GM18907 (cell line): ENCODE measurements at regions not wholly inside any gene's neighbourhood (a gene's known extent, or its start where the extent isn't known, plus 50 kb on each side); places are given as distances from the start of the nearest gene placed in this dataset.
A peak's percentile ranks its signal among the peaks of the same experiment; 100 is the strongest.
"Not testable (repeated sequence)": the region's sequence is repeated elsewhere in the genome, so short reads cannot be mapped to it uniquely, and the experiment has no call there.

Source experiments
- ATAC-seq: cut with Tn5 transposase; IDR thresholded peaks from one replicate; pipeline ENCODE4 v1.9.1; 2021; ENCODE audit warnings: mild to moderate bottlenecking, moderate library complexity; ENCODE audit not compliant: unreplicated experiment

DNA sequence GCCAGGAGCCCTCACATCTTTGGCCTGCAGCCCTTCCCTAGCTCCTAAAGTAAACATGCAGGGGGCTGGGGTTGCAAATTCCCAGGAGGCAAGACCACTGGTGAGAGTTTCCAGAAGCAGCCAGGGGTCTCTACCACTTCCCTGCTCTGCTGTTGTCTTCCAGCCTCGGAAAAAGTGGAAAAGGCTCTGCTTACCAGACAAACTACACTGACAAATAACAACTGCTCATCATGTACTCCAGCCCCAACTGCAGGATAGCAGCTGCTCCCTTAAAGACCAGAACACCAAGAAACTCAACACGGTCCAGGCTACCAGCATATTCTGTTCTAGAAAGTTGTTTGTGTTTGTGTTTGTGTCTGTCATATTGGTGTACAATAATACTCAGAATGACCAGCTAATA lies 187.5 kb upstream of the MARCKS start:
- no peak for ATAC-seq

DNA sequence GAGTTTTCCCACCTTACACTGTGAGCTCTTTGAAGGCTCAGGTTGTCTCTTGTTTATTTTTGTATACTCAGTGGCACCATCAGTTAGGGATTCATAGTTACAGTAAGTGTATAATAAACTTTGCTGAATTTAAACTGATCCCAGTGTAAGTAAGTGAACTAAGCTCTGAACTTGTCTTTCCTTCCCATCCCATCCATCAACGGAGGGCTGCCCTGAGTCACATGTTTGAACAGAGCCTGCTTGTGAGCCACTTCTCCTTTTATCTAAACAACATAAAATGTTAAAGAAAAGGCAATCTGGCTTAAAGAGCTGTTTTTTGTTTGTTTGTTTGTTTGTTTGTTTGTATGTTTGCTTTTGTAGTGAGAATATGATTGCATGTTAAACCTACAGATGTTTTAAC lies 185.7 kb upstream of the MARCKS start:
- no peak for ATAC-seq

DNA sequence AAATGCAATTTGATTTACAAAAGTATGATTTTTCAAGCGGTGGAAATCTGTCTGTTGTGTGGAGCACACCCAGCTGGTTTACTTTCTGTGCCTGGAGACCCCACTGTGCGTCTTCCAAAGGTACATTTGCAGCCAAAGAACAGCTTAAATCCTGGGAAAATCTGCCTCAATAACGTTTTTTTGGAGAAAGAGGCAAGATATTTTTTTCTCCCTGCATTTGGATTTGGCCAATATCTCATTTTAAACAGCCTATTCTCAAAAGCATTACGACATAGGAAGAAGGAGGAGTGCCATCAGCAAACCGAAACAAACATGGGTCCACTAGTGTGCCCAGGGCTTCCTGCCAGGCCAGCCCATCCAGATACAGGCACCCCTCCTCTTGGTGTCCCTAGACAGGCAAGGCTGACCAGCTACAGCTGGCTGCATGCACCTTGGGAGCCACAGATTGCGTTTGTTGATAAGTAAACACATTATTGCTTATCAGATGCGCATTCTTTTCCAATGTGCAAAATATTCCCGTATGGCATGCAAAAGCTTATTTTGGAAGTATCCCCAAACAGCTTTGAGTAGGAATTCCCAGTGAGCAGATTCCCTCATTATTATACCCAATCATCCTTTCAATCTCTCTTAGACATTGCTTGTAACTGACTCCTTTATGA lies 184.5 kb upstream of the MARCKS start:
- no peak for ATAC-seq

DNA sequence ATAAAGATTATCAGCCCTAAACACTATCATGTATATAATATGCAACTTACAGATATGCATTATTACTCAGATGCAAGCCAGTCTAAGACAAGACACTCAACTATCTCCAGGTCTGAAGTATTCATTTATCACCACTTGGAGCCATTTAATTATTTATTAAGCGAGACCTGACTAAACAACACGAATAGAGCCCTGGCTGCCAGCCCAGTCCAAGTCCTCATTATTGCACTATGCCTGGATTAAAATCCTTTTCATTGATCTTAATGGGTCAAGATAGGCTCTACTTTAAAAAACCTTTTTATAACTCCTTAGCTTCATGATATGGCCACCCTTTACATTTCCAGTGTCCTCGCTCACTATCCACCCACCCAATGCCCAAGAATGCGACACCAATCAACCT lies 183.1 kb upstream of the MARCKS start:
- ATAC-seq = no peak

DNA sequence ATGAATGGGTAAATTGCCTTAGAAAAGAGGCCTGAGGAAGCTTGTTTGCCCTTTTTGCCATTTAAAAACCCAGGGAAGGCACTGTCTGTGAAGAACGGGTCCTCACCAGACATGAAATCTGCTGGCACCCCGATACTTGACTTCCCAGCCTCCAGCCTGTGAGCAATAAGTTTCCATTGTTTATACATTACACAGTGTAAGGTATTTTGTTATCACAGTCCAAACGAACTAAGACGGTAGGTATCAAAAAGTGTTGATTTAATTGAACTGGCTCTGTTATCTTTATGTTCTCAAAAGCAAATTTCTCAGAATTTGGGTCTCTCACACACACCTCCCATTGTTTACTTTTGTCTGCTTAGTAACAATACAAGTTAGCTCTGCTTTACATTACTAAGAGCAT lies 181.1 kb upstream of the MARCKS start:
- ATAC-seq = no peak

DNA sequence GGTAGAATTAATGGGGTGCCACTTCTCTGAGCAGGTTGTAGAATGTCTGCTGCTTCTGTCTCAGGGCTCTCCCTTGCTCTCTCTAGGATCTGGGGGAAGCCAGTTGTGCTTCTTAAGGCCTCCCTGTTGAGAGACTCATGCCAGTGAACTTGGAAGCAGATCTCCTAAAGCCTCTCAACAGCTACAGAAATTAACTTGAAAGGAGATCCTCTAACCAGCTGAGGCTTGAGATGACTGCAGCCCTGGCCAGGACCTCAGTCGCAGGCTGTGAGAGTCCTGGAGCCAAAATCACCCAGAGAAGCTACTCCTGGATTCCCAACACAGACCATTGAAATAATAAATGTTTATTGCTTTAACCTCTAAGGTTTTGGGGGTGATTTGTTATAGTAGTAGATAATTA lies 180.2 kb upstream of the MARCKS start:
- ATAC-seq = no peak

DNA sequence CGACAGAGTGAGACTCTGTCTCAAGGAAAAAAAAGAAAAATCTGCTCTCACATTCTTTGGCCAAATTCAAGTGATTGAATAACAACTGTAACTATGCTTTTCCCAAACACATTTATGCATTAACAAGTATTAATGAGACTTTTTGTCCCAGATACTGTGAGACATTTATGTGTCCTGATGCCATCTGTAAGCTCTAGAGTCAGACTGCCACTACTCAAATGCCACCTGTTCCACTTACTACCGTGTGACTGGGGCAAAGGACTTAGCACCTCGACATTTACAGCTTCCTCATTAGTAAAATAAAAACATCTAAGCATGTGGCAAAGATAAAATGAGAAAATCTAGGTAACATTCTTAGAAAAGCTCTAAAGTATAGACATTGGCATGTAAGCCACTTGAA lies 178.1 kb upstream of the MARCKS start:
- ATAC-seq = no peak

DNA sequence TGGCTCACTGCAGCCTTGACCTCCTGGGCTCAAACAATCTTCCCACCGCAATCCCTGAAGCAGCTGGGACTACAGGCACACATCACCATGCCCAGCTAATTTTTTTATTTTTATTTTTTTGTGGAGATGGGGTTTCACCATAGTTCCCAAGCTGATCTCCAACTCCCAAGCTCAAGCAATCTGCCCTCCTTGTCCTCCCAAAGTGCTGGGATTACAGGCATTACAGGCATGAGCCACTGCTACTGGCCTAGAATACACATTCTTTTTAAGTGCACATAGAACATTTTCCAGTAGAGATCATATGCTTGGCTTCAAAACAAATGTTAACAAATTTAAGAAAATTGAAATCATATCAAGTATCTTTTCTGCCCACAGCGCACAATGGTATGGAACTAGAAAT lies 176.8 kb upstream of the MARCKS start:
- no peak for ATAC-seq

DNA sequence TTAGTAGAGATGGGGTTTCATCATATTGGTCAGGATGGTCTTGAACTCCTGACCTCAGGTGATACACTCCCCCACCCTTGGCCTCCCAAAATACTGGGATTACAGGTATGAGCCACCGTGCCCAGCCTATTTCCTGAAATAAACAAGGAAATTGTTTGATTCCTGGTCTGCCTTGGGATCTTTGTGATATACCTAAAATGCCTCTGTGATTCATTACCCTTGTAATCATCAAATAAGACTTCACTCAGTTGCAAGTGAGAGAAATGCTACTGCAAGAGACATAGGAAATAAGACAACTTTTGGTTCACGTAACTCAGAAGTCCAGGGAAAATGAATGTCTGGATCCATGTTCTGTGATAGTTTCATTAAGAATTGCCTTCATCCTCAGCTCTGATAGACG lies 173.2 kb upstream of the MARCKS start:
- no peak for ATAC-seq

DNA sequence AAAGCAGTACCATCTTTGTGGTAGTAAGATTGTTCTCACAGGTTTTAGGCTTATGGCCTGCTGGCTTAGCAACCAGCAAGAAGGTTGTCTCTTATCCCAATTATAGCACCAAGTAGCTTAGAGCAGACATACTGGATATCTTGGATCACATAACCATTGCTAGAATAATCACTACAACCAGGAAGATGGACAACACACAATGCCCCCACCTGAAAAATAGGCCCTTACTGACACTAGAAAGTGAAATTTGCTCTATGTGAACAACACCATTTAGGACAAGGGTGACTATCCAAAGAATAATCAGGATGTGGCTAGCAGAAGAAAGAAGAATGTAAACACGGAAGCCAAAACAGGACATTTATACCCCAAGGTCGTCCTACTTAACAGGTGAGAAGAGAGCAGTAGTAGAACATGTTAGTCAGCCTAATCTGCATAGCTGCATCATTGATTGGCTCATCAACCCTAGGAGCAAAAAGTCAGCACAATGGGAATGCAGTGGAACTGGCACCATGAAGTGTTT lies 172.7 kb upstream of the MARCKS start:
- ATAC-seq = no peak

DNA sequence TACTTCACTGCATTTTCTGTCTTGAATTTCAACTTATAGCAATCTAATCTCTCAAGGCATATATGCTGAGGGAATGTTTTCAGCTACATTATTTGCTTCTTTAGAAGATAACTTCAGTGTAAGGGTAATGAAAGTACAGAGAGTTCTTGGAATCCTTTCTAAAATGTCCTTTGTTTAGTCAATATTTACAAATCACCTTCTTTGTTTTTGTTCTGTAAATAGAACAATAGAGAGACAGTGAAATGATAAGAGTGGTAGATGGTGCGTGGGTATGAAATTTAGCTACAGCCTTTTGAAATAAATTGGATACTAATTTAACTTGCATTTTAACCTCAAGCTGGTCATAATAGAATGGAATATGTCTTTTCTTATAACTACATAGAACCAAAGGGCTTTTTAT lies 171.1 kb upstream of the MARCKS start:
- ATAC-seq = no peak

DNA sequence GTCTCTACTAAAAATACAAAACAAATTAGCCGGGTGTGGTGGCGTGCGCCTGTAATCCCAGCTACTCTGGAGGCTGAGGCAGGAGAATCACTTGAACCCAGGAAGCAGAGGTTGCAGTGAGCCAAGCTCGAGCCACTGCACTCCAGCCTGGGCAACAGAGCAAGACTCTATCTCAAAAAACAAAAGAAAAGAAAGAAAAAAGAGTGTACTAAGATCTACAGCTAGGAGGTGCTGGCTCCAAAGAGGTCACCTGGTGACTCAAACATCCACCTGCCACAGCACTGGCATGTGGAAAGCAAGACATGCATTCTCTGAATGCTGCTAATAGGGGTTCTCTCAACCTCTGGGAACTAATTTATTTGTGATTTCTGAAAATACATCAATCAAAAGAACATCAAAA lies 167.5 kb upstream of the MARCKS start:
- not testable (repeated sequence) for ATAC-seq

DNA sequence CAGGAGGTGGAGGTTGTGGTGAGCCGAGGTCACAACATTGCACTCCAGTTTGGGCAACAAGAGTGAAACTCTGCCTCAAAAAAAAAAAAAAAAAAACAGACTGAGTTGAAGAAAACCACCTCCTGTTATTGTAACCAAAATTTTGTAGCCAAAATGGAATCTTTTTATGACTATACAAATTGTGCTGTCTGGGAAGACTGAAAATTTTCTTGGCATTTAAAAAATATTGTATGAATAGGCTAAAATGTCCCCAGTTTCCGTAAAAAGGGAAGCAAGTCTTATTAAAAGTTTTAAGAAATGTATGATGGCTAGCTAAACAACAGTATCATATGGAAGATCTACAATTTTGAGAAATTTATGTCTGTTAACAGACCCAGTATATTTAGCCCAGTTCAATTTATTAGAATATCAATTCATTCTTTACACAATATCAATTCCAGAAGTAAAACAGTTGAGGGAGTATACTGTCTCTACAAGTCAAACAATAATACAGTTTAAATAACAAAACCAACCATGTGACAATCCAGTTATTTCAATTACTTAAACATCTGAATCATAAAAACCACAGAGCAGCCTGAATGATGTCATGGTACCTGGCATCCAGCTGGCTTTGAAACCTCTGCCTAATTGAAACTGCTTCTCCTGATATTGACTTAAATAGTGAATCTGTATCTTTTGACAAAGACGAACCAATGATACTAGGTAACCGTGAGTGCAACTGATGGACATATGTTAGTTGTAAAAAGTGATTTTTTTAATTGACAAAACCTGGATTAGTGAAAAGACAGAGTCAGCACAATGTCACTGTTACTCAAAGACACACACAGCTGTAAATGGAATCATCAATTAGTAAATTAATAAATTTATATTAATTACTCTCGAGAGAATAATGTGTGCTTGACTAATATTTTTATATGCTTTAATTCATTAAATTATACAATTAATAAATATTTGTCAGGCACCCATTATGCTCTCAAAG lies 166.6 kb upstream of the MARCKS start:
- peak; percentile 79 for ATAC-seq

DNA sequence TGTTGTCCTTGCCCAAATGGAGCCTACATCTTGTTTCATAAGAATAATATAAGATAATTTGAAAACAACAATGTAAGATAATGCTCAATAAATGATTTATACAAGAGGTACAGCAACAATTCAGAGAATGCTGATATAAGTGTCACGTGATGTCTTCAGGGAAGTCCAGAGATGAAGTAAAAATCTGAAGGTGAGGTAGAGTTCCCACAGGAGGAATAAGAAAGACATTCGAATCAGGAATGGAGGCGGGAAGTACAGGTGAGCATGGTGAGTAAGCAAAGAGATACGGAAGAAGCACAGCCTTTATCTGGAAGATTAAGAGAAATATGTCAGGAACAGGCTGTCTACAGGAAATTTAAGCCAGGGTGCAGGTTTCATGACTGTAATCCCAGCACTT lies 165.9 kb upstream of the MARCKS start:
- ATAC-seq = no peak

DNA sequence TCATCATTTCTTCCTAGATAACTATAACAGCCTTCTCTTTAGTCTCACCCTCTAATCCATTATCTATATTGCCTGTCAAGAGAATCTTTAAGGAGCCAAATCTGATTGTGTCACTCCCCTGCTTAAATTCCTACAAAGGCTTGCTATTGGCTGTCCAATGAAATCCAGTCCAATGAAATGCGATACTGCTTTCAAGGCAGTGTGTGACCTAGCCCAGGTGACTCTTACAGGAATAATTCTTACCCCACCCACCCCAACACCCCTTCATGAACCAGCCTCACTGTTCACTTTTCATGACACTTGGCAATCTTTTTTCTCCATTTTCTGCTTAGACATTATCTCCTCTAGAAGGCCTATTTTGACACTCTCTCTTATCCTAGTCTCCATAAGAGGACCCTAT lies 163.3 kb upstream of the MARCKS start:
- ATAC-seq = no peak

DNA sequence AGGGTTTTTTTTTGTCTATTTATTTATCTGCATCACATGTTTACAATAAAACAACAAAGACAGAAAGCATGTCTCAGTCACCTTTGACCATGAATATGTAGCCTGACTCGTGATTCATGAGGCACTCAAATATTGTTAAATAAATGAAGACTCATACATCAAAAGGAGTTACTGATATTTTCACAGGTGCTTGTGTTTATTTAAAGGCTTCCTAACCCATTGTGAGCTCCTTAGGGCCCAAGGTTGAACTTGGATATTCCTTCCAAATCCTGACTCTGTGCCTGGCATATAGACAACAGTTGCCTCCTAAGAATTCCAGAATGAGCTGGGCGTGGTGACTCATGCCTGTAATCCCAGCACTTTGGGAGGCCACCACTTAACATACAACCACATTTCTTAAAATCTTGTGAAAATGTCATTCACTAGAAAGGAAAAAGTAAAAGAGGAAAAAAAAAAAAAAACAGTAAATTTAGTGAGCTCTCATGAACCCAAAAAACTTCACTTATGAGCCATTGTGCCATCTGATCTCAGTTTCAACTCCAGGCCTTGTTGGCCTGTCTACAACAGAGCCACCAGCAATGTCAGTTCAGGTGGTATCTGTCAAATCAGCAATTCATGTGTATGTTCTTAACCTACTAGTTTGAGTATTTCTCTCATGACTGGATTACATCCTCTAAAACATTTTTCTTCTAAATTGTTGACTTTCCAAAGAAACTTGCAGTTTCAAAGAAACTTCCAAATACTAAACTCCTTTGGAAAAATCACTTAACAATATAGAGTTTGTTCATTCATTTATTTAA lies 162.7 kb upstream of the MARCKS start:
- no peak for ATAC-seq

DNA sequence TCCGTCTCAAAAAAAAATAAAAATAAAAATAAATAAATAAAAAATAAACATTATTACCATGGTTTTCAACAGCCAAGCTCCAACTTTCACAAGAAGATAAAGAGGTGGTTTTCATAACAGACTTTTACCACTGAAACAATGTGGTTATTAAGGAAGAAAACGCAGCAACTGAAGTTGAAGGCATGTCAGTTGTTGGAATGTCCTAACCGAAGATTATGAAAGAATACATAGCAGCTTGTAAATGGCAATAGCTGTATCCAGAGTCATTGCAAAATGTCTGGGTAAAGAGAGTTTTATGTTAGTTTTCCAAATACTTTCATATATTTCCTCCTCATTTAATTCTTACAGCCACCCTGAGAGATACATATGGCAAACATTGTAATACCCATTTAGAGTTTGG lies 161.6 kb upstream of the MARCKS start:
- ATAC-seq = no peak

DNA sequence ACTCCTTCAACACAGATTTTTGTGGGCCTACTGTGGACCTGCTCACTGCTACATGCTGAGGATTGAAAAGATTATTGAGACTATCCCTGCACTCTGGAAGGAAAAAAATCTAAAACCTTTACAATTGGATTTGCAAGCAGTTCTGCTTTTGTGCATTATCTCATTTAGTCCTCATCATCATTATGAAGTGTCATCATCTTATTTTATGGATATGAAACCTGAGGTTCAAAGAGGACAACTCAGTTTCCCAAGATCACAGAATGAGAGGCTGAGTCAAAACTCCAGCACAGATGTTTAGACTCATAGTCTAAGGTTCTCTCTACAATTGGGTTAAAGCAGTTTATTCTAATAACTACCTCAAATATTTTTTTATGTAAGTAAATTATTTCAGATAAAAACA lies 160.2 kb upstream of the MARCKS start:
- ATAC-seq = no peak

DNA sequence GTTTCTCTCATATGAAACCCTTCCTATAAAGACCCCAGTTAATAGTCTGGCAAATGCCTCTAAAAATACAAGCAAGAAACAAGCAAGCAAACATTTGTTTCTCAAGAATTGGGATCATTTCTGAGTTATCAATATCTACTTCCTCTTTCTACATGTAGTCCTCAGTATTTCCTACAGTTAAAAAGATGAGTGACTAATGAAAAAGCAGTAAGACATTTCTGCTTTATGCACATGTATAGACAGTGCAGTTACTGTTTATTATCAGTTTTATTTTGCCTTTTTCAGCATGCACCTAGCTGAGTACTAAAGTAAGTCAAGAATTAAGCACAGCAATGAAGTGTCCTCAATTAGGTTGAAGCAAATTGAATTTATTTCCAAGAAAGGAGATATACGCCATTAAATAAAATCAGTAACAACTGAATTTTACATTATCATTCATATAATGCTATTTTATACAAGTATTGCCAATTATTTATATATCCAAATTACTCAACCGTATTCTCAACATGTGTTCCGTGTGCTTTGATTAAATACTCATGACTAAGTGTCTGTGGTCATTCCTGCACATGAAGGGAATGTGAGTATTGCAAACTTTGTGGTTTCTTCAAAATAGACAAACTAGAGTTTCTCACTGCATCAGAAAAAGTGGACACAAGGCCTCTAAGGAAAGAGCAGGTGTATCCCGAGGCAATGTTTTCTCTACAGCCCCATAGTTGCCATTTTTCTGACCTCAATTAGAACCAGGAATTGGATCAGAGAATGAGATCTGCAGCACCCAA lies 159.3 kb upstream of the MARCKS start:
- ATAC-seq = peak; percentile 83

DNA sequence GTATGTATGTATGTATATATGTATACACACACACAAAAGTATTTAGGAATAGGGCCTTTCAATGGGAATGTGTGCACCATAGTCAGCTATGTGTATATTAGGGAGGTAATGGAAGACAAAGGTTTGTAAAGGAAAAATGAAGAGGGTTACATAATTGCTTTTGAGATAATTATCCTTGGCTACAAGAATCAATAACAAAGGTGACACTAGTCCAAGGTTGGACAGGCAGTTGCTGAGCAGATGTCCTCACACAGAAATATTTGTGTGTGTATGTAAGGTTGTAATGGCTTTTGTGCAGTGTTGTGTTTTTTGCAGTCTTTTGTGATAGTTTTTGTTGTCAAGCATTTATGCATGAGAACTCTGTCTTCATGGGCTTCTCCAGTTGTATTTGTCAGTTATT lies 157.9 kb upstream of the MARCKS start:
- ATAC-seq = no peak
